ENCODE measurements at regions not wholly inside any gene's neighbourhood (a gene's known extent, or its start where the extent isn't known, plus 50 kb on each side); places are given as distances from the start of the nearest gene placed in this dataset.

- TF ChIP-seq, protein P1, sequence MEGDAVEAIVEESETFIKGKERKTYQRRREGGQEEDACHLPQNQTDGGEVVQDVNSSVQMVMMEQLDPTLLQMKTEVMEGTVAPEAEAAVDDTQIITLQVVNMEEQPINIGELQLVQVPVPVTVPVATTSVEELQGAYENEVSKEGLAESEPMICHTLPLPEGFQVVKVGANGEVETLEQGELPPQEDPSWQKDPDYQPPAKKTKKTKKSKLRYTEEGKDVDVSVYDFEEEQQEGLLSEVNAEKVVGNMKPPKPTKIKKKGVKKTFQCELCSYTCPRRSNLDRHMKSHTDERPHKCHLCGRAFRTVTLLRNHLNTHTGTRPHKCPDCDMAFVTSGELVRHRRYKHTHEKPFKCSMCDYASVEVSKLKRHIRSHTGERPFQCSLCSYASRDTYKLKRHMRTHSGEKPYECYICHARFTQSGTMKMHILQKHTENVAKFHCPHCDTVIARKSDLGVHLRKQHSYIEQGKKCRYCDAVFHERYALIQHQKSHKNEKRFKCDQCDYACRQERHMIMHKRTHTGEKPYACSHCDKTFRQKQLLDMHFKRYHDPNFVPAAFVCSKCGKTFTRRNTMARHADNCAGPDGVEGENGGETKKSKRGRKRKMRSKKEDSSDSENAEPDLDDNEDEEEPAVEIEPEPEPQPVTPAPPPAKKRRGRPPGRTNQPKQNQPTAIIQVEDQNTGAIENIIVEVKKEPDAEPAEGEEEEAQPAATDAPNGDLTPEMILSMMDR (IDR thresholded peaks at IDR 0.05 in 8 of 11, conservative IDR thresholded peaks at IDR 0.05 in 3 of 11), result no peak
- no peak for TF ChIP-seq POLR2A (IDR thresholded peaks at IDR 0.05)
Observed at GRCh38 chr4:126028876-126029275, 714.1 kb downstream of the FAT4 start.

All from spleen (tissue), 7 donors.